Natural killer cell (primary cell): ENCODE measurements at regions not wholly inside any gene's neighbourhood (a gene's known extent, or its start where the extent isn't known, plus 50 kb on each side); places are given as distances from the start of the nearest gene placed in this dataset.

Source experiments
- ATAC-seq, 3 donors: fragments of 150-1000 bp in 2 of 3; fragments of 200-7000 bp in 1 of 3; cut with Tn5 transposase; 1 replicate in 1 of 3; 2 replicates in 2 of 3; pipeline ENCODE4 v1.10.0; 2021; ENCODE audit warnings: mild to moderate bottlenecking in 2 of 3, moderate library complexity in 2 of 3
- DNase-seq, 2 donors: peaks; one replicate each; pipeline versions ENCODE4 v3.0.0 to v3.0.0-alpha.2; 2013 to 2021; ENCODE audit warnings: mixed read lengths in 1 of 2
- H3K27ac ChIP-seq: one replicate; pipeline ENCODE4 v1.5.1; 2013; ENCODE audit warnings: mild to moderate bottlenecking, low read length
- H3K27me3 ChIP-seq: one replicate; pipeline ENCODE4 v1.6.1; 2013; ENCODE audit warnings: low read length; ENCODE audit not compliant: control insufficient read depth, insufficient read depth
- H3K36me3 ChIP-seq: one replicate; pipeline ENCODE4 v1.6.1; 2013; ENCODE audit warnings: low read length; ENCODE audit not compliant: control insufficient read depth, insufficient read depth
- H3K4me1 ChIP-seq: one replicate; pipeline ENCODE4 v1.6.1; 2013; ENCODE audit warnings: low read length; ENCODE audit not compliant: control insufficient read depth, insufficient read depth
- H3K4me3 ChIP-seq: one replicate; pipeline ENCODE4 v1.5.1; 2013; ENCODE audit warnings: low read length
- H3K9me3 ChIP-seq: one replicate; pipeline ENCODE4 v1.6.1; 2013; ENCODE audit warnings: low read length; ENCODE audit not compliant: control insufficient read depth, insufficient read depth
- H3K27ac Mint-ChIP-seq, 2 donors: one replicate each; pipeline ENCODE4 v1.8.0; 2022; ENCODE audit warnings: mild to moderate bottlenecking in 2 of 2, mixed read lengths in 2 of 2, moderate library complexity in 1 of 2
- H3K27me3 Mint-ChIP-seq, 2 donors: one replicate each; pipeline ENCODE4 v1.8.0; 2022; ENCODE audit warnings: low read depth in 2 of 2, mixed read lengths in 2 of 2
- H3K36me3 Mint-ChIP-seq: one replicate; pipeline ENCODE4 v1.8.0; 2022; ENCODE audit warnings: mixed read lengths
- H3K4me1 Mint-ChIP-seq, 2 donors: one replicate each; pipeline ENCODE4 v1.8.0; 2022; ENCODE audit warnings: mixed read lengths in 2 of 2
- H3K4me3 Mint-ChIP-seq: one replicate; pipeline ENCODE4 v1.8.0; 2022; ENCODE audit warnings: mild to moderate bottlenecking, moderate library complexity, mixed read lengths
- H3K9me3 Mint-ChIP-seq, 2 donors: one replicate each; pipeline ENCODE4 v1.8.0; 2022; ENCODE audit warnings: mixed read lengths in 2 of 2
- WGBS: methylation state at CpG from one replicate; pipeline ENCODE4 v1.1.7; 2013; ENCODE audit warnings: missing lambda C conversion rate; ENCODE audit not compliant: insufficient coverage; 5-methylcytosine and 5-hydroxymethylcytosine counted together
- intact Hi-C: fragments of 100-400 bp; cut with micrococcal nuclease; formaldehyde crosslinking; loops from one replicate; pipeline ENCODE4 v1.14.2; 2022
- TF ChIP-seq, protein P1 (sequence below): fragments of 200-600 bp; IDR thresholded peaks from one replicate; pipeline ENCODE4 v1.8.0; 2022; ENCODE audit warnings: antibody characterized with exemption

DNA sequence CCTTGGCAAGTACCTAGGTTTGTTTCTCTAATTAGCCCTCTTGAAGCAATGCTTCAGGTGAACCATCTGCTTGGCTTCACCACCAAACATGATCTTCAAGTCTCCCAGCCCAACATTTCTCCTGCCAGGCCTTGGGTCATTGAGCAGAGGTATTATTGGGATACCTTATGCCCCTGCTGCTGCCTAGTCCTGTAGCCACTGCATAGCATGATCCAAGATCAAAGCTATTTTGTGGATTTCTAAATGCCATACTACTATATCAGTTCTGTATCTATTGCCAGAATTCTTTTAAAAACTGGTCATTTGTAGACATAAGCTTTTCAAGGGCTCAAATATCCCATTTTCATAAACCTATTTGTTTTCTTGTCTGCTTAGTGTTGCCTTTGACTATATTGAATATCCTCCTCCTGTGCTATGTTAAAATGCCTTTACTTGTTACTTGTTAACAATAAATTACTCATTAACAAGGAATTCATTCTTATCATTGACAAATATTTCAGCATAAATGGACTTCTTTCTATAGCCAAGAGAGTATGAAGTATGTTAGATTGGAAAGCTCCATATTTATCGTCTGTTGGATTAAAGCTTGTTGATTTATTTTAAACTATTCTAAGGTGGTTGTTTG, 204.5 kb upstream of the RBBP8 start:
- Histone ChIP-seq H3K27me3 (no peaks in the 10 kb centered on the region), H3K4me1 (no peaks in the 10 kb centered on the region), H3K36me3 (no peaks in the 10 kb centered on the region), H3K27ac (no peak overlapping the region), H3K9me3 (no peaks in the 10 kb centered on the region), H3K4me3 (no peak overlapping the region)
- intact Hi-C loops = no loop called here
- Mint-ChIP-seq H3K4me1 (no peaks in the 10 kb centered on the region), H3K36me3 (no peaks in the 10 kb centered on the region), H3K9me3 (no peaks in the 10 kb centered on the region), H3K4me3 (no peak overlapping the region), H3K27ac (no peak overlapping the region), H3K27me3 (peaks cover 13 to 30% of the 10 kb centered on the region in 2 donors)
- no peak for ATAC-seq
- TF ChIP-seq, protein P1, sequence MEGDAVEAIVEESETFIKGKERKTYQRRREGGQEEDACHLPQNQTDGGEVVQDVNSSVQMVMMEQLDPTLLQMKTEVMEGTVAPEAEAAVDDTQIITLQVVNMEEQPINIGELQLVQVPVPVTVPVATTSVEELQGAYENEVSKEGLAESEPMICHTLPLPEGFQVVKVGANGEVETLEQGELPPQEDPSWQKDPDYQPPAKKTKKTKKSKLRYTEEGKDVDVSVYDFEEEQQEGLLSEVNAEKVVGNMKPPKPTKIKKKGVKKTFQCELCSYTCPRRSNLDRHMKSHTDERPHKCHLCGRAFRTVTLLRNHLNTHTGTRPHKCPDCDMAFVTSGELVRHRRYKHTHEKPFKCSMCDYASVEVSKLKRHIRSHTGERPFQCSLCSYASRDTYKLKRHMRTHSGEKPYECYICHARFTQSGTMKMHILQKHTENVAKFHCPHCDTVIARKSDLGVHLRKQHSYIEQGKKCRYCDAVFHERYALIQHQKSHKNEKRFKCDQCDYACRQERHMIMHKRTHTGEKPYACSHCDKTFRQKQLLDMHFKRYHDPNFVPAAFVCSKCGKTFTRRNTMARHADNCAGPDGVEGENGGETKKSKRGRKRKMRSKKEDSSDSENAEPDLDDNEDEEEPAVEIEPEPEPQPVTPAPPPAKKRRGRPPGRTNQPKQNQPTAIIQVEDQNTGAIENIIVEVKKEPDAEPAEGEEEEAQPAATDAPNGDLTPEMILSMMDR = no peak
- no peak for DNase-seq
- WGBS = no CpG with 5 or more reads among the region's 1 CpG

DNA sequence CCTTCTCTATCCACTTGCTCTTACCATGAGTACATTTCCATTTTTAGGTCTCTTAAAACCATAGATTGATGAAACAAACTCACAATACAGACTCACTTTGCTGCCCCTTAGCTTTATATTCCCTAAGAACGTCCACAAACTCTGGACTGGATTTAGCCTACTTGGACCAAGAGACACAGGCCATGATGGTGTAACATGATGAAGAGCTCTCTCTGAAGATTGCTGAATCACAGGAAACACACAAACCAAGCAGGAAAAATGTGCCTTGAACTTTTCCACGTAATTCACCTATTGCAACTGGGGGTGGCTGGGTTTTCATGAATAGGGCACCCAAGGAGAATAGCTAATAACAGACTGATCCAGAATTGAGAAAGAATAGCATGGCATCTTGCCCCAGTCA, 201.7 kb upstream of the RBBP8 start:
- no peak overlapping the region for H3K27ac Mint-ChIP-seq
- no peaks in the 10 kb centered on the region for H3K9me3 Mint-ChIP-seq
- H3K36me3 ChIP-seq = no peaks in the 10 kb centered on the region
- H3K27me3 Mint-ChIP-seq = peaks cover 13 to 31% of the 10 kb centered on the region in 2 donors
- intact Hi-C loops = no loop called here
- H3K4me3 ChIP-seq = no peak overlapping the region
- H3K4me1 Mint-ChIP-seq = no peaks in the 10 kb centered on the region
- no peaks in the 10 kb centered on the region for H3K36me3 Mint-ChIP-seq
- H3K27me3 ChIP-seq = no peaks in the 10 kb centered on the region
- DNase-seq = no peak
- no peaks in the 10 kb centered on the region for H3K9me3 ChIP-seq
- no peak overlapping the region for H3K4me3 Mint-ChIP-seq
- WGBS = 20% methylated on average over 1 of the region's 2 CpGs
- H3K4me1 ChIP-seq = no peaks in the 10 kb centered on the region
- TF ChIP-seq, protein P1 = no peak
- no peak overlapping the region for H3K27ac ChIP-seq
- ATAC-seq = no peak

DNA sequence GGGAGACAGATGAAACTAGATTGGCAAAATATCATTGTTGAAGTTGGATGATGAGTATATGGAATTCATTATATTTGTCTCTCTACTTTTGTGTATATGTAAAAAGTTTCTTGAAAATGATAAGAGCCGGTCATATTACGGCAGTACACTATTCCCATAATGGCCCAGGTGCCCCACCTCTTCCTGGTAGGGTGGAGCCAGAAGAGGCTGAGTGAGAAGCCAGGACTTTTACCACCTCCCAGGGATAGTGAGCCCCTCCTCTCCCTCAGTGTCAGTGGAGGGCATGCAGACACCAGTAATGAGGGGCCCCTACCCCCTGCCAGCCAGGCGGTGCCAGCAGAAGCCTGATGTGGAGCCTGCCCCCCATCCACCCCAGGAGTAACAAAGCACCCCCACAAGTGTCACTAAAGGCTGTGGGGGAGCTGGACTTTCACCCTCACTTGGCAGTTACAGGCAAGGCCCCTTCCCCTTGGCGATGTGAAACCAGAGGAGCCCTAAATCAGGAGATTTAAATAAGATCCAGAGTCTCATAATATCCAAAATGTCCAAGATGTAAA, 198.9 kb upstream of the RBBP8 start:
- TF ChIP-seq, protein P1 = no peak
- Mint-ChIP-seq H3K9me3 (no peaks in the 10 kb centered on the region), H3K36me3 (no peaks in the 10 kb centered on the region), H3K4me3 (no peak overlapping the region), H3K27ac (no peak overlapping the region), H3K27me3 (peaks cover 9 to 23% of the 10 kb centered on the region in 2 donors), H3K4me1 (no peaks in the 10 kb centered on the region)
- H3K4me1 ChIP-seq = no peaks in the 10 kb centered on the region
- H3K36me3 ChIP-seq = no peaks in the 10 kb centered on the region
- H3K27ac ChIP-seq = no peak overlapping the region
- no peaks in the 10 kb centered on the region for H3K9me3 ChIP-seq
- no peak for ATAC-seq
- H3K4me3 ChIP-seq = no peak overlapping the region
- H3K27me3 ChIP-seq = no peaks in the 10 kb centered on the region
- 58% methylated on average over 2 of the region's 4 CpGs for WGBS
- no peak for DNase-seq
- intact Hi-C loops = no loop called here
